Aorta (tissue), 5 donors: ENCODE measurements at regions not wholly inside any gene's neighbourhood (a gene's known extent, or its start where the extent isn't known, plus 50 kb on each side); places are given as distances from the start of the nearest gene placed in this dataset.
"Not testable (repeated sequence)": the region's sequence is repeated elsewhere in the genome, so short reads cannot be mapped to it uniquely, and the experiment has no call there.

Experiments used
- ATAC-seq: fragments of 200-7000 bp; cut with Tn5 transposase; one replicate; pipeline ENCODE4 v1.9.1; 2022; ENCODE audit warnings: moderate library complexity; ENCODE audit not compliant: low FRiP score
- DNase-seq, 2 donors: peaks; one replicate each; pipeline ENCODE4 v3.0.0-alpha.2; 2020
- H3K27ac ChIP-seq, 2 donors: one replicate each; pipeline ENCODE4 v1.5.1; 2013; ENCODE audit warnings: low read length in 2 of 2, mild to moderate bottlenecking in 2 of 2, moderate library complexity in 2 of 2, control low read depth in 1 of 2, inconsistent platforms in 1 of 2, low read depth in 1 of 2
- H3K27me3 ChIP-seq, 2 donors: one replicate each; pipeline ENCODE4 v1.6.1; 2013; ENCODE audit warnings: control low read depth in 1 of 2, low read length in 1 of 2, mild to moderate bottlenecking in 1 of 2, moderate library complexity in 1 of 2; ENCODE audit not compliant: insufficient read depth in 2 of 2, control insufficient read depth in 1 of 2
- H3K36me3 ChIP-seq, 2 donors: one replicate each; pipeline ENCODE4 v1.6.1; 2013; ENCODE audit warnings: control low read depth in 1 of 2, low read length in 1 of 2, mild to moderate bottlenecking in 1 of 2; ENCODE audit not compliant: insufficient read depth in 2 of 2, control insufficient read depth in 1 of 2
- H3K4me1 ChIP-seq, 2 donors: one replicate each; pipeline ENCODE4 v1.6.1; 2013; ENCODE audit warnings: low read length in 2 of 2, control low read depth in 1 of 2, mild to moderate bottlenecking in 1 of 2, moderate library complexity in 1 of 2; ENCODE audit not compliant: insufficient read depth in 2 of 2, control insufficient read depth in 1 of 2
- H3K4me3 ChIP-seq, 2 donors: one replicate each; pipeline ENCODE4 v1.5.1; 2013; ENCODE audit warnings: low read length in 2 of 2, control low read depth in 1 of 2, mild to moderate bottlenecking in 1 of 2
- H3K9me3 ChIP-seq: one replicate; pipeline ENCODE4 v1.6.1; 2013; ENCODE audit warnings: mild to moderate bottlenecking, low read length; ENCODE audit not compliant: control insufficient read depth
- WGBS, 2 donors: extraction: QIAGEN DNeasy Blood & Tissue Kit; methylation state at CpG; one replicate each; pipeline ENCODE4 v1.1.7; 2013; 5-methylcytosine and 5-hydroxymethylcytosine counted together
- intact Hi-C, 2 donors: fragments of 100-400 bp; cut with DNase I; formaldehyde crosslinking; loops; one replicate each; pipeline versions ENCODE4 v1.14.2 to v1.15.0; 2022
- donor health status: healthy with polysubstance abuse.
- donor health status: Bipolar disorder and iron deficiency.
- donor health status: DM: no; HTN: no; CAD: no.
- donor health status: DM: no; HTN: no; CAD: no.
- donor health status: DM: yes; HTN: yes; CAD: no.

DNA sequence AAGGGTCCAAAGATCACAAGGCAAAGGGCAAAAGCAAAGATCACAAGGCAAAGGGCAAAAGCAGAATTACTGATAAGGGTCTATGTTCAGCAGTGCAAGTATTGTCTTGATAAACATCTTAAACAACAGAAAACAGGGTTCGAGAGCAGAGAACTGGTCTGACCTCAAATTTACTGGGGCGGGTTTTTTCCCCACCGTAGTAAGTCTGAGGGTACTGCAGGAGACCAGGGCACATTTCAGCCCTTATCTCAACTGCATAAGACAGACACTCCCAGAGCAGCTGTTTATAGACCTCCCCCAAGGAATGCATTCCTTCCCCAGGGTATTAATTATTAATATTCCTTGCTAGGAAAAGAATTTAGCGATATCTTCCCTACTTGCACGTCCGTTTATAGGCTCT is 61.3 kb downstream of the ZNF860 start:
- DNase-seq, ATAC-seq, H3K4me3 ChIP-seq, H3K36me3 ChIP-seq, H3K4me1 ChIP-seq, H3K27me3 ChIP-seq, H3K9me3 ChIP-seq, H3K27ac ChIP-seq: not testable (repeated sequence)
- intact Hi-C loops: loop anchor here in 1 of 2 donors (10.0 kb wide), 1 partner anchor 62 kb away; the partner anchor contains the start of gene GPD1L
- WGBS, 2 donors: 82 to 85% methylated on average over 6 of the region's 6 CpGs

DNA sequence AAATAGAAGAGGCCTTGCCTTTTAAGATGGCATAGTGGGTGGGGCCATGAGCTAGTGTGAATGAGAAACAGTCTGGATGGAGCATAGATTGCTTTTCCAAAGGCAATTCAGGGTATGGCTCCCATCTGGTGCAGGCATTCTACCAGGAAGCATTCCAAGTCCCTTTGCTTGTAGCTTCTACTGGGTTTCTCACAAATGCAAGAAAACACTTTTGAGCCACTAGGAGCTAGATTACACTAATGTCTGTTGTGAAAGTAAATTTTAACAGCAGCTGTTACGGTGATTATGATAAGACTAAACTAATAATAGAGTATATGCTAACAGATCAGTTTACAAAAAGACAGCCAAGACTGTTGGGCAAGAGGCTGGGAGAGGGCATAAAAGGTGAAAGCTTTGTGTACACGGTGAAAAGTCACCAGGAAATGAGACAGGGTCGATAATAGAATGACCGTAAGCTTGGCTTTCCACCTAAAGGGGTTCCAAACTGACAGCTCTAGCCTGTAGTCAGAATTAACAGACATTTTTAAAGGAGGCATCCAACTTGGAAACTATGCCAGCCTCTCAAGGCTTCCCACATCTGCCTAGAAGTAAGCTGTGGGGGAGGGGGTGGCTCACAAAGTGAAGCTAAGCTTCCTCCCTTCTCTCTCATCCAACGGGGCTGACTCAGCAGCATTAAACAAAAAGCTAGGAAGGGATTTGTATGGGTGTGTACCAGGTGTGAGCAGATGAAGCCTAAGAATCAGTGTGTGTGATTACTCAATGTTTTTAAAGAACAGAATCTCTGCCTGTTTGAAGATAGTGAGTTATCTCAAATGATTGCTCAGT is 61.1 kb upstream of the GPD1L start:
- DNase-seq: no peak
- peak; percentile 59 for ATAC-seq
- H3K4me3 ChIP-seq: peak overlapping the region in 1 of 2 donors; percentile 26

DNA sequence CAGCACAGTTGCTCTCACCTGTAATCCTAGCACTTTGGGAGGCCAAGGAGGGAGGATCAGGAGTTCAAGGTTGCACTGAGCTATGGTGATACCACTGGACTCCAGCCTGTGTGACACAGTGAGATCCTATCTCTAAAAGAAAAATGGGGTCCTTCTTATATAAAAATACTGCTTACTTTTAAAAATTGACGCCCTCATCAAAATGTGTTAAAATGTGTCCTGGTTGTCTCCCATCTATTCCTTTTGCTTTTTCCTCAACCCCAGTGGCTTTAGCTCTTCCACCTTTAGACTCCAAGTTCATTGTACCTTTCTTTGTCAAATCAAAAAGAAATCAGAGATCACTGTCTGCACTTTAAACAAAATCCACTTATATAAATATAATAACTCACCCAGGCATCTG is 60.3 kb upstream of the GPD1L start:
- H3K27ac ChIP-seq: no peak overlapping the region

More for the DNA sequence above, 61.1 kb upstream of the GPD1L start:
- Histone ChIP-seq H3K36me3 (no peaks in the 10 kb centered on the region), H3K27ac (peak overlapping the region; percentile 12 to 36), H3K9me3 (no peaks in the 10 kb centered on the region), H3K27me3 (no peaks in the 10 kb centered on the region), H3K4me1 (no peaks in the 10 kb centered on the region)
- 4 to 5% methylated on average over 5 of the region's 5 CpGs for WGBS, 2 donors
- intact Hi-C loops: loop anchor here in 1 of 2 donors (10.0 kb wide), 1 partner anchor 59 kb away; the partner anchor contains the start of gene GPD1L

DNA sequence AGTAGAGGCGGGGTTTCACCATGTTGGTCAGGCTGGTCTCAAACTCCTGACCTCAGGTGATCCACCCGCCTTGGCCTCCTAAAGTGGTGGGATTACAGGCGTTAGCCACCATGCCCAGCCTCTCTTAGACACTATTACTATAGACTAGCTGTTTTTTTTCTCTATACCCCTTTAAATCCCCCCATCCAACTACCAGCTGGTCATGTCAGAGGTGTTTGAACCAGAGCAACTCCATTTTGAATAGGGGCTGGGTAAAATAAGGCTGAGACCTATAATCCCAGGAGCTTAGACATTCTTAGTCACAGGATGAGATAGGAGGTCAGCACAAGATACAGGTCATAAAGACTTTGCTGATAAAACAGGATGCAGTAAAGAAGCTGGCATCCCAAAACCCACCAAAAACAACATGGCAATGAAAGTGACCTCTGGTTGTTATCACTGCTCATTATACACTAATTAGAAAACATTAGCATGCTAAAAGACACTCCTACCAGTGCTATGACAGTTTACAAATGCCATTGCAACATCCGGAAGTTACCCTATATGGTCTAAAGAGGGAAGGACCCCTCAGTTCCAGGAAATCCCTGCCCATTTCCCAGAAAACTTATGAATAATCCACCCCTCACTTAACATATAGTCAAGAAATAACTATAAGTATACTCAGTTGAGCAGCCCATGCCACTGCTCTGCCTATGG is 57.8 kb upstream of the GPD1L start:
- Histone ChIP-seq H3K36me3 (no peaks in the 10 kb centered on the region), H3K27me3 (no peaks in the 10 kb centered on the region), H3K4me3 (no peak overlapping the region), H3K27ac (no peak overlapping the region), H3K9me3 (no peaks in the 10 kb centered on the region), H3K4me1 (no peaks in the 10 kb centered on the region)
- intact Hi-C loops: loop anchor here in 1 of 2 donors (10.0 kb wide), 1 partner anchor 56 kb away; the partner anchor contains the start of gene GPD1L
- DNase-seq: no peak
- WGBS, 2 donors: 97 to 98% methylated on average over 4 of the region's 4 CpGs
- ATAC-seq: no peak

More for the DNA sequence above, 60.3 kb upstream of the GPD1L start:
- DNase-seq: no peak
- intact Hi-C loops: loop anchor here in 1 of 2 donors (10.0 kb wide), 1 partner anchor 59 kb away; the partner anchor contains the start of gene GPD1L
- ATAC-seq: no peak
- WGBS, 2 donors: 90 to 100% methylated on average over 1 of the region's 1 CpG
- Histone ChIP-seq H3K9me3 (no peaks in the 10 kb centered on the region), H3K27me3 (no peaks in the 10 kb centered on the region), H3K4me1 (no peaks in the 10 kb centered on the region), H3K4me3 (no peak overlapping the region), H3K36me3 (no peaks in the 10 kb centered on the region)

DNA sequence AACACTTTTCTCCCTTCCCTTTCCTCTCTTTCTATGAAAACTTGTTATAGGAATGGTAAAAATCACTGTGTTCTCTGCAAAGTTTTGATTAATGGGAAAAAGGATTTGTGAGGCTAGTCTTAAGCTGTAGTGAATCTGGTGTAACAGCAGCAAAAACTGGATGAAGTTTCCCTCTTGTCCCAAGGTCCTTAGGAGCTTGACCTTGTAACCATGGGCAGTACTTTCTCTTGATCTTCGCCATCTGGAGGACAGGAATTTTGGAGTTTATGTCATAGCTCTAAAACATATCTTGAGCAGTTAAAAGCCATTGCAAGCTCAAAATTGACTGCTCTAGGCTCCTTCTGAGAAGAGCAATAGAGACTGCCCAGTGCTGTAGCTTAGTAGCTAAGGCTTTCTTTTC is 56.5 kb upstream of the GPD1L start:
- 96 to 100% methylated on average over 1 of the region's 1 CpG for WGBS, 2 donors
- intact Hi-C loops: loop anchor here in 1 of 2 donors (10.0 kb wide), 1 partner anchor 55 kb away; the partner anchor contains the start of gene GPD1L

DNA sequence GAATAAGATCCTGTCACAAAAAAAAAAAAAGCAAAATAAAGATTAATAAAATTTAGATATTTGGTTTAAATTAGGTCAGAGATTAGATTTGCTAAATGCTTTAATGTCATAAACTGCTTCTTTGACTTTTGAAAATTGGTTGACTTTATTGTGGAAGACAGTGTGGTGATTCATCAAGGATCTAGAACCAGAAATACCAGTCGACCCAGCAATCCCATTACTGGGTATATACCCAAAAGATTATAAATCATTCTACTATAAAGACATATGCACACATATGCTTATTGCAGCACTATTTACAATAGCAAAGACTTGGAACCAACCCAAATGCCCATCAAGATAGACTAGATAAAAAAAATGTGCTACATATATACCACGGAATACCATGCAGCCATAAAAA is 54.2 kb upstream of the GPD1L start:
- H3K27ac ChIP-seq, H3K9me3 ChIP-seq, H3K4me3 ChIP-seq, intact Hi-C loops, H3K36me3 ChIP-seq, H3K4me1 ChIP-seq, H3K27me3 ChIP-seq, DNase-seq, ATAC-seq: not testable (repeated sequence)
- 60 to 62% methylated on average over 2 of the region's 2 CpGs for WGBS, 2 donors

More for the DNA sequence above, 56.5 kb upstream of the GPD1L start:
- Histone ChIP-seq H3K27me3 (no peaks in the 10 kb centered on the region), H3K27ac (no peak overlapping the region), H3K4me1 (no peaks in the 10 kb centered on the region), H3K4me3 (no peak overlapping the region), H3K9me3 (no peaks in the 10 kb centered on the region), H3K36me3 (no peaks in the 10 kb centered on the region)
- ATAC-seq (no peak), DNase-seq (no peak)

DNA sequence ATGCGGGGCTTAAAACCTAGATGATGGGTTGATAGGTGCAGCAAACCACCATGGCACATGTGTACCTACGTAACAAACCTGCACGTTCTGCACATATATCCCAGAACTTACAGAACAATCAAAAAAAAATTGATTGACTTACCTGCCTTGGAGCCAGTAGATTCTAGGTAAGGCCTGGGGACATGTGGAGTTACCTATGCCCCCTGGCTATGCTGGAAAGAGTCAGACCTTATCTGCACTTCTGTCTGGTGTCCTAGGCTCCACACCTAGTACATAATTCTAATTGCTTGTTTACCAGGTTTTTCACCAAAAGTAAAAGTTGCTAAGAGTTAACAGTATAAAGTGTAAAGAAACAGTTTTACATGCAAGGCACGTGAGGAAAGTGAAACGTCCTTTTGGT is 53.6 kb upstream of the GPD1L start:
- H3K4me1 ChIP-seq, DNase-seq, H3K27me3 ChIP-seq, H3K27ac ChIP-seq, H3K9me3 ChIP-seq, ATAC-seq, H3K36me3 ChIP-seq, H3K4me3 ChIP-seq, intact Hi-C loops: not testable (repeated sequence)
- WGBS, 2 donors: 79% methylated on average over 5 of the region's 5 CpGs

DNA sequence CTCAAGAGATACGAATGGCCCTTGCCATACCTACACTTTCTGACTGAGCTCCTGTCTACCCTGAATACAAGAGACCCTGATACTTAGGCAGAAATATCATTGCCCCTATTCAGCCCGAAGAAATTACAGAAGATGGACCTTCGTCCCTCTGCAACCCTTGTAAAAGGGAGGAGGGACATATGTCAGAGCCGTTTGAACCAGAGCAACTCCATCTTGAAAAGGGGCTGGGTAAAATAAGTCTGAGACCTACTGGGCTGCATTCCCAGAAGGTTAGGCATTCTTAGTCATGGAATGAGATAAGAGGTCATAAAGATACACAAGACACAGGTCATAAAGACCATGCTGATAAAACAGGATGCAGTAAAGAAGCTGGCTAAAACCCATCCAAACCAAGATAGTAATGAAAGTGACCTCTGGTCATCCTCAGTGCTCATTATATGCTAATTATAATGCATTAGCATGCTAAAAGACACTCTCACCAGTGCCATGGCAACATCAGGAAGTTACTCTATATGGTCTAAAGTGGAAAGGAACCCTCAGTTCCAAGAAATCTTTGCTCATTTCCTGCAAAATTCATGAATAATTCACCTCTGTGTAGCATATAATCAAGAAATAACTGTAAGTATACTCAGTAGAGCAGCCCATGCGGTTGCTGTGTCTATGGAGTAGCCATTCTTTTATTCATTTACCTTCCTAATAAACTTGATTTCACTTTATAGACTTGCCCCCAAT is 49.7 kb upstream of the GPD1L start:
- H3K27ac ChIP-seq: no peak overlapping the region

More for the DNA sequence above, 49.7 kb upstream of the GPD1L start:
- Histone ChIP-seq H3K36me3 (no peaks in the 10 kb centered on the region), H3K4me3 (no peak overlapping the region), H3K27me3 (no peaks in the 10 kb centered on the region), H3K4me1 (no peaks in the 10 kb centered on the region), H3K9me3 (no peaks in the 10 kb centered on the region)
- ATAC-seq (no peak), DNase-seq (no peak)
- intact Hi-C loops: no loop called here
- 75 to 77% methylated on average over 5 of the region's 5 CpGs for WGBS, 2 donors
